Aorta (tissue), 5 donors: ENCODE measurements at regions not wholly inside any gene's neighbourhood (a gene's known extent, or its start where the extent isn't known, plus 50 kb on each side); places are given as distances from the start of the nearest gene placed in this dataset.

Source experiments
- ATAC-seq: fragments of 200-7000 bp; cut with Tn5 transposase; one replicate; pipeline ENCODE4 v1.9.1; 2022; ENCODE audit warnings: moderate library complexity; ENCODE audit not compliant: low FRiP score
- DNase-seq, 2 donors: peaks; one replicate each; pipeline ENCODE4 v3.0.0-alpha.2; 2020
- H3K27ac ChIP-seq, 2 donors: one replicate each; pipeline ENCODE4 v1.5.1; 2013; ENCODE audit warnings: low read length in 2 of 2, mild to moderate bottlenecking in 2 of 2, moderate library complexity in 2 of 2, control low read depth in 1 of 2, inconsistent platforms in 1 of 2, low read depth in 1 of 2
- H3K27me3 ChIP-seq, 2 donors: one replicate each; pipeline ENCODE4 v1.6.1; 2013; ENCODE audit warnings: control low read depth in 1 of 2, low read length in 1 of 2, mild to moderate bottlenecking in 1 of 2, moderate library complexity in 1 of 2; ENCODE audit not compliant: insufficient read depth in 2 of 2, control insufficient read depth in 1 of 2
- H3K36me3 ChIP-seq, 2 donors: one replicate each; pipeline ENCODE4 v1.6.1; 2013; ENCODE audit warnings: control low read depth in 1 of 2, low read length in 1 of 2, mild to moderate bottlenecking in 1 of 2; ENCODE audit not compliant: insufficient read depth in 2 of 2, control insufficient read depth in 1 of 2
- H3K4me1 ChIP-seq, 2 donors: one replicate each; pipeline ENCODE4 v1.6.1; 2013; ENCODE audit warnings: low read length in 2 of 2, control low read depth in 1 of 2, mild to moderate bottlenecking in 1 of 2, moderate library complexity in 1 of 2; ENCODE audit not compliant: insufficient read depth in 2 of 2, control insufficient read depth in 1 of 2
- H3K4me3 ChIP-seq, 2 donors: one replicate each; pipeline ENCODE4 v1.5.1; 2013; ENCODE audit warnings: low read length in 2 of 2, control low read depth in 1 of 2, mild to moderate bottlenecking in 1 of 2
- H3K9me3 ChIP-seq: one replicate; pipeline ENCODE4 v1.6.1; 2013; ENCODE audit warnings: mild to moderate bottlenecking, low read length; ENCODE audit not compliant: control insufficient read depth
- WGBS, 2 donors: extraction: QIAGEN DNeasy Blood & Tissue Kit; methylation state at CpG; one replicate each; pipeline ENCODE4 v1.1.7; 2013; 5-methylcytosine and 5-hydroxymethylcytosine counted together
- intact Hi-C, 2 donors: fragments of 100-400 bp; cut with DNase I; formaldehyde crosslinking; loops; one replicate each; pipeline versions ENCODE4 v1.14.2 to v1.15.0; 2022
- donor health status: healthy with polysubstance abuse.
- donor health status: Bipolar disorder and iron deficiency.
- donor health status: DM: no; HTN: no; CAD: no.
- donor health status: DM: no; HTN: no; CAD: no.
- donor health status: DM: yes; HTN: yes; CAD: no.

DNA sequence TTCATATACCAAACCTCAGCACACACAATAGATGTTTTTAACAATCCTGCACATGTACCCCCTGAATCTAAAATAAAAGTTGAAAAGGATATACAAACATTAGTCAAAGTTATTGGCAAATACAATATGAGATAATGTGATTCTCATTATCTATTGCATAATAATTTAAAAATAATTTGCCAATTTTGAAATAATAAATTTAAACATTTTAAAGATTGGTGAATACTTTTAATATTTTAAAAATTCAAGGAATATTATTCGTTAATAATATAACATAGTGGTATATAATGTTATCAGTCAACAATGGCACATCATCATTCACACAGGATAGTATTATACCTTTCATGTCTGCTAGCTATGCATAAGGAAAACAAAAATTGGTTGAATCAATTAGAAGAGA lies 207.0 kb upstream of the SP8 start:
- ATAC-seq: no peak
- WGBS, 2 donors: 42 to 86% methylated on average over 1 of the region's 1 CpG
- Histone ChIP-seq H3K9me3 (no peaks in the 10 kb centered on the region), H3K4me3 (no peak overlapping the region), H3K4me1 (no peaks in the 10 kb centered on the region), H3K27ac (no peak overlapping the region), H3K27me3 (no peaks in the 10 kb centered on the region), H3K36me3 (no peaks in the 10 kb centered on the region)
- DNase-seq: no peak
- intact Hi-C loops: no loop called here

DNA sequence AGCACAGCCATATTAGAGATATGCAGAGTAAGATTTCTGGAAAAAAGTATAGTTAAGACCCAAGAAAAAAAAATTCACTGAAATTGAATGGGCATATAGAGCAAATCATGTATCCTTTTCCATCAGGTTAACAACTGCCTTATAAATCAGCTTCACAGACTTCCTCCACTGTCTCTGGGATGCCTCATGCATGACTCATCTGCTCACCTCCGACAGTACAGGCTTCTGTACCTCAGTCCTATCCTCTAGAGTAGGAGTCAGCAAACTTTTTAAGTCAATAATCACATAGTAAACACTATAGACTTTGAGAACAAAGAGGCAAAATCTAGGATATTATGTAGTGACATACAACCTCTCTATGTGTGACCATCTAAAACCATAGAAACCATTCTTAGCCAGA lies 211.6 kb upstream of the SP8 start:
- H3K27ac ChIP-seq: no peak overlapping the region
- peaks cover under 1% of the 10 kb centered on the region for H3K9me3 ChIP-seq
- no peaks in the 10 kb centered on the region for H3K36me3 ChIP-seq
- ATAC-seq (no peak), DNase-seq (no peak)
- H3K4me3 ChIP-seq: no peak overlapping the region
- intact Hi-C loops: no loop called here
- WGBS, 2 donors: 27 to 36% methylated on average over 1 of the region's 1 CpG
- H3K27me3 ChIP-seq: peaks cover 0 to 2% of the 10 kb centered on the region in 2 donors
- H3K4me1 ChIP-seq: no peaks in the 10 kb centered on the region

DNA sequence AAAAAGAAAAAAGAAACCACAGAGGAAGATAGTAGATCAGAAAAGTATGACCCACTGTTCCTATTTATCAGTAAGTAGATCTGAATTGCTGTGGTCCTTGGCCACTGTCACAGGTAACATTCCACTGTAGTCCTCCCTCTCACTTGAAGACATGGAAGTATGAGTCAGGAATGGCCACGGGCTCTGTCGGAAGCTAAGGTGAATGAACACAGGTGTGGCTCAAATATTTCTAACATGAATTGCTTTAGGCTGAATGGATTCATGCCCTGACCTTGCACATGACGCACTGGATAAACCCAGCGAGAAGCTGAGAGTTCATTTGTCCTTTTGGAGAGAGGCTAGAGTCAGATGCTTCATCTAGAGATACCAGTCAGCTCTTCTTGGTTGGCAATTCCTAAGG lies 224.5 kb upstream of the SP8 start:
- intact Hi-C loops: no loop called here
- no peaks in the 10 kb centered on the region for H3K4me1 ChIP-seq
- peaks cover 1% of the 10 kb centered on the region for H3K9me3 ChIP-seq
- no peak for ATAC-seq
- H3K36me3 ChIP-seq: no peaks in the 10 kb centered on the region
- H3K27ac ChIP-seq: no peak overlapping the region
- 84 to 87% methylated on average over 4 of the region's 4 CpGs for WGBS, 2 donors
- no peaks in the 10 kb centered on the region for H3K27me3 ChIP-seq
- no peak overlapping the region for H3K4me3 ChIP-seq
- no peak for DNase-seq

DNA sequence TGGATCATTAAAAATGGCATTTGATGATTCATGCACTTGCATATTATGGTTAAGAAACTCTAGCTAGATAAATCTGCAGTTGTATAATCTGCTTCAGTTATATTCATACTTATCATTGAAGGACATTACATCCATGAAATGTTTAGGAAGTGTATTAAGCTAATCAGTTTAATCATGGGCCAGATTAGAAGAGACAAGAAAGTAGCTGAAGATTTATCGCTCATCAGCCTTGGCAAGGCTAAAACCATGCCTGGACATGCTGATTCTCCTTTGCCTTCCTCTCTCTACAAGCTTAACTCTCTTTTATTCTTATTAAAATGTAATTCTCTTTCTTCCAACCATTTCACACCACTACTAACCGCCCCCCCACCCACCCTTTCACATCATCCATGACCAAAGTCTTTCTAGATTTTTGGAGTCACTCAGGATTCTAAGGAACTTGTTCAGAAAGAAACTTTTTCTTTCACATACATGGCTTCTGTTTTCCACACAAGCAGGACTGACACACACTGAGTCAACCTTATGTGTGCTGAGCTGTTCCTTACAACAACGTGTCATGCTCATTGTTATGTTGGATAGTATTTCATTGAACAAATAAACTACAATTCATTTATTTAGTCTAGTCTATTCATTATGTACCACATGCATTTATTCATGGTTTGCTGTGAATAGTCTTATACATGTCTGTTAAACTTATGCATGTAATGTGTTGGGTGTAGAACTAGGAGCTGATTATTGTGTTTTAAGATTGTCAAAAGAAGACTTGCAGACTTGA lies 227.3 kb upstream of the SP8 start:
- WGBS, 2 donors: 70 to 78% methylated on average over 3 of the region's 3 CpGs

DNA sequence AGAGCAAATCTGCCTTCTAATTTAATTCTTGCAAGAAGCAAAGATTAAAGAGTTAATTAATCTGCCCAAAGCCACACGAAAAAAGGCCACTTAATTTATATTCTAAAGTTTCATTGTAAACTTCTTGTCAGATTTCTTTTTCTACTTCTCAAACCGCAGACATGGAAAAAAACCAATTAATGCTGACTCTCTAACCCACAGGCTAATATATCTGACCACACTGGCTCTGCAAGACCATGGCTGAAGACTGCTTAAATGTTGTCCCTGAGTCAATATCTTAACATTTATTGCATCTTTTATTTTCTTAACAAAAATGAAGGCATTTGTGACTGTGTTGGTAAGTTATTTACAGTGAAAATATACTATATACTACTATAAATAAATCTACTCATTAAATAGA lies 234.0 kb upstream of the SP8 start:
- H3K4me1 ChIP-seq: no peaks in the 10 kb centered on the region
- intact Hi-C loops: no loop called here
- H3K27ac ChIP-seq: no peak overlapping the region
- WGBS, 2 donors: 56 to 57% methylated on average over 2 of the region's 2 CpGs
- H3K9me3 ChIP-seq: no peaks in the 10 kb centered on the region
- DNase-seq (no peak), ATAC-seq (no peak)
- H3K4me3 ChIP-seq: no peak overlapping the region
- H3K27me3 ChIP-seq: no peaks in the 10 kb centered on the region
- no peaks in the 10 kb centered on the region for H3K36me3 ChIP-seq

More for the DNA sequence above, 227.3 kb upstream of the SP8 start:
- no peak overlapping the region for H3K27ac ChIP-seq
- no peak for ATAC-seq
- no peaks in the 10 kb centered on the region for H3K4me1 ChIP-seq
- H3K27me3 ChIP-seq: no peaks in the 10 kb centered on the region
- H3K4me3 ChIP-seq: no peak overlapping the region
- no peak for DNase-seq
- H3K36me3 ChIP-seq: no peaks in the 10 kb centered on the region
- no peaks in the 10 kb centered on the region for H3K9me3 ChIP-seq
- intact Hi-C loops: no loop called here

DNA sequence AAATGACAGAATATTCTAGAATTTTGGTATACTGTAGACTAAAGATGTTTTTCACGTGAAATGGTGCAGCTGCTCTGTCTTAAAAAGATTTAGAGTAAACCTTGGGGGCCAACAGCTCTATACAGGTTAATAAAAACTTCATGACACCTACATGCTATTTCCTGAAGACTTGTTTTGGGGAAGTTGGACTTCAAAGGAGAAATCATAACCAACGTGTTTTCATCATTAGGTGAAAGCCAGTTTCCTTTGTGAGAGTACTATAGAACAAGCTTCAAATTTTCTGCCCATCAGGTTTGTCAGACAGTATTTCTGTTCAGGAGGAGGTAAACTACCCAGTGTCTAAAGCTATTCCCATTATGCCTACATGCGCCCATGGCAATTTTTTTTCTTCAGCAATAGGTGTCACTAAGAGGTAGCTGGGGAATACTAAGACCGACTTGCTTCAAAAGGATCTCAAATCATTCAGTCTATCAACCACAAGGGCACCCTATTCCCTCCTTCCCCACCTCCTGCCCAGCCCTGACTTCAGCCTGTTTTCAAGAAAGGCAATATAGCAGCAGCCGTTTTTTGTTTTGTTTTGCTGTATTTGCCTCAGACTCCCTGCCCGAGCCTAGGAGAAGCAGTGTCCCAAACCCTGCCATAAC lies 237.3 kb upstream of the SP8 start:
- intact Hi-C loops: no loop called here
- ATAC-seq (no peak), DNase-seq (no peak)
- Histone ChIP-seq H3K4me1 (no peaks in the 10 kb centered on the region), H3K9me3 (no peaks in the 10 kb centered on the region), H3K27me3 (no peaks in the 10 kb centered on the region), H3K4me3 (no peak overlapping the region), H3K36me3 (no peaks in the 10 kb centered on the region), H3K27ac (no peak overlapping the region)
- 40 to 42% methylated on average over 6 of the region's 6 CpGs for WGBS, 2 donors

DNA sequence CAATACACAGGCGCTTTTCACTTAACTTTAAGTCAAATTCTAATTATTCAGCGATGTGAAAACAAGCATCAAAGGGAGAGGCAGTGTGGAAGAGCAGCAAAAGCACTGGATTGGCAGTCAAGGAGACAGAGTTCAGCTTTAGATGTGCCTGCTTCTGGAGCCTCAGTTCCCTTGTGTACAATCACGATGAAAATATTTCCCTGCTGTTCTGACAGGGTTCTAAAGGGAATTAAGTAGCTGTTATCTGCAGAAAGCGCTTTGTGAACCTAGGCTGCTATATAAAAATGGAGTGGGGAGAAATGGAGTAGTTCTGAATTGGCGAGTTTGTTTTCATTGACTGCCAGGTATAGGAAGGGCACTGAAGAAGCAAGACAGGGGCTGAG lies 237.8 kb upstream of the SP8 start:
- H3K27me3 ChIP-seq: no peaks in the 10 kb centered on the region
- no peaks in the 10 kb centered on the region for H3K36me3 ChIP-seq
- H3K4me1 ChIP-seq: no peaks in the 10 kb centered on the region
- WGBS, 2 donors: 51 to 53% methylated on average over 5 of the region's 5 CpGs
- no peaks in the 10 kb centered on the region for H3K9me3 ChIP-seq
- H3K4me3 ChIP-seq: no peak overlapping the region
- intact Hi-C loops: no loop called here
- DNase-seq (no peak), ATAC-seq (no peak)
- H3K27ac ChIP-seq: no peak overlapping the region

DNA sequence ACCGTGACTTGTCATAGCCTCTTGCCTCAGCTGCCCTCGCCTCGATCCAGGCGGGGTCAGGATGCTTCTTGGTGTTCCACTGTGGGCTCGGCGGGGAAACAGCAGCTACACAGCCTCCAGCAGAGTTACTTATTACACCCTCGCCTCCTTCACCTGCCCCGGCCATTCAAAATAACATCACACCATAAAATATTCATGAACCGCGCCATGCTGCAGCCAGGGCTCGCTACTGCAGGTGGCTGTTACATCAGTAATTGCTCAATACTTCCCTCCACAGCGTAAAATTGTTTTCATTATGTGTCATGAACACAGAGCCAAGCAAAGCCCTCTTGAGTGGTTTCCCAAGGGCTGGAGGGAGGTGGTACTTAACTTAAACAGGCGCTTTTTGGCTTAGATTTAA lies 241.5 kb upstream of the SP8 start:
- H3K9me3 ChIP-seq: no peaks in the 10 kb centered on the region
- WGBS, 2 donors: 21% methylated on average over 13 of the region's 13 CpGs
- intact Hi-C loops: no loop called here
- DNase-seq (no peak), ATAC-seq (no peak)
- no peak overlapping the region for H3K27ac ChIP-seq
- H3K36me3 ChIP-seq: no peaks in the 10 kb centered on the region
- H3K4me3 ChIP-seq: no peak overlapping the region
- no peaks in the 10 kb centered on the region for H3K27me3 ChIP-seq
- H3K4me1 ChIP-seq: no peaks in the 10 kb centered on the region

DNA sequence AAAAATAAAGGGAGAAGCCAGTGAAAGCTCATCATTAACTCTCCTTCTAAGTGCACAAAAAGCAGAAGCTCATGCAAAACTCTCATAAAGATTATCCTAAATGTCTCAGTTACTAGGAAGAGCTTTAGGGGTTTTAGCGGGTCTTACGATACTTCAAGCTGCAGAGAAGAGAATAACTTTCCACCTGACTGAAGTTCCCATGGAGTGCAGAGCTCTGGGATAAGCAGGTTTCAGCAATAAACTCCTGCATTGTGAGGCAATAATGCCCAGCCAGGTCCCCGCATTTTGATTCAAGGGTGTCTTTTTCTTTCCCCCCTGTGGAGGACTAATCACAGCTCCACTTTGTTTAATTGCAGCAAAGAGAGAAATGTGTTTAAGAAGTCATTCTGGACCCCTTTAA lies 241.9 kb upstream of the SP8 start:
- WGBS, 2 donors: 27 to 35% methylated on average over 3 of the region's 3 CpGs
- DNase-seq: no peak
- intact Hi-C loops: no loop called here
- Histone ChIP-seq H3K9me3 (no peaks in the 10 kb centered on the region), H3K4me3 (no peak overlapping the region), H3K27ac (no peak overlapping the region), H3K27me3 (no peaks in the 10 kb centered on the region), H3K4me1 (no peaks in the 10 kb centered on the region), H3K36me3 (no peaks in the 10 kb centered on the region)
- ATAC-seq: no peak
